SK-N-SH treated with all-trans-retinoic acid at 6 μM for 48 hours (cell line): ENCODE measurements at regions not wholly inside any gene's neighbourhood (a gene's known extent, or its start where the extent isn't known, plus 50 kb on each side); places are given as distances from the start of the nearest gene placed in this dataset.

Experiments
- ATAC-seq: fragments of 200-7000 bp; cut with Tn5 transposase; 3 replicates; pipeline ENCODE4 v1.9.1; 2020; ENCODE audit warnings: mild to moderate bottlenecking, moderate library complexity
- ARNTL ChIP-seq: fragments of 450-650 bp; formaldehyde crosslinking; IDR thresholded peaks from 2 replicates; pipeline ENCODE4 v1.5.0; 2020; ENCODE audit warnings: low read depth, mild to moderate bottlenecking, moderate library complexity, borderline replicate concordance
- BACH2 ChIP-seq: fragments of 250-450 bp; sonication (Bioruptor Pico); IDR thresholded peaks from 2 replicates; pipeline ENCODE4 v1.9.0; 2021; ENCODE audit warnings: mild to moderate bottlenecking, borderline replicate concordance
- CREB5 ChIP-seq: fragments of 250-450 bp; sonication (Bioruptor Pico); IDR thresholded peaks from 2 replicates; pipeline ENCODE4 v1.5.1; 2020; ENCODE audit warnings: low read depth, mild to moderate bottlenecking, moderate library complexity
- CSDC2 ChIP-seq: fragments of 250-450 bp; sonication (Bioruptor Pico); IDR thresholded peaks from 2 replicates; pipeline ENCODE4 v1.5.0; 2020; ENCODE audit warnings: mild to moderate bottlenecking, moderate library complexity
- ESRRG ChIP-seq: fragments of 250-450 bp; sonication (Bioruptor Pico); IDR thresholded peaks from 2 replicates; pipeline ENCODE4 v1.6.1; 2021; ENCODE audit warnings: mild to moderate bottlenecking
- GLIS3 ChIP-seq: fragments of 250-450 bp; sonication (Bioruptor Pico); IDR thresholded peaks from 2 replicates; pipeline ENCODE4 v1.5.0; 2020; ENCODE audit warnings: mild to moderate bottlenecking, moderate library complexity
- ISL1 ChIP-seq: fragments of 250-450 bp; sonication (Bioruptor Pico); IDR thresholded peaks from 2 replicates; pipeline ENCODE4 v2.1.2; 2022; ENCODE audit warnings: mild to moderate bottlenecking, moderate library complexity
- OSR1 ChIP-seq: fragments of 250-450 bp; sonication (Bioruptor Pico); IDR thresholded peaks from 2 replicates; pipeline ENCODE4 v1.8.0; 2022; ENCODE audit warnings: moderate library complexity, mild to moderate bottlenecking, inconsistent platforms
- PATZ1 ChIP-seq: fragments of 250-450 bp; sonication (Bioruptor Pico); IDR thresholded peaks from 2 replicates; pipeline ENCODE4 v1.8.0; 2020; ENCODE audit warnings: mild to moderate bottlenecking, moderate library complexity, borderline replicate concordance
- POU6F1 ChIP-seq: fragments of 250-450 bp; sonication (Bioruptor Pico); IDR thresholded peaks from 2 replicates; pipeline ENCODE4 v1.8.0; 2021; ENCODE audit warnings: low read depth, mild to moderate bottlenecking, moderate library complexity, borderline replicate concordance
- PPARA ChIP-seq: fragments of 250-450 bp; sonication (Bioruptor Pico); IDR thresholded peaks from 2 replicates; pipeline ENCODE4 v1.5.0; 2020; ENCODE audit warnings: mild to moderate bottlenecking, borderline replicate concordance
- SNAI2 ChIP-seq: fragments of 250-450 bp; sonication (Bioruptor Pico); IDR thresholded peaks from 2 replicates; pipeline ENCODE4 v1.5.0; 2020; ENCODE audit warnings: mild to moderate bottlenecking, moderate library complexity
- TCF4 ChIP-seq: fragments of 250-450 bp; sonication (Bioruptor Pico); IDR thresholded peaks from 2 replicates; pipeline ENCODE4 v1.8.0; 2021; ENCODE audit warnings: mild to moderate bottlenecking, moderate library complexity, borderline replicate concordance
- TOX ChIP-seq: fragments of 250-450 bp; sonication (Bioruptor Pico); IDR thresholded peaks from 2 replicates; pipeline ENCODE4 v1.8.0; 2021; ENCODE audit warnings: mild to moderate bottlenecking, moderate library complexity, borderline replicate concordance
- TSHZ2 ChIP-seq: fragments of 250-450 bp; sonication (Bioruptor Pico); IDR thresholded peaks from 2 replicates; pipeline ENCODE4 v1.5.0; 2020; ENCODE audit warnings: mild to moderate bottlenecking, moderate library complexity
- ZC3H10 ChIP-seq: fragments of 250-450 bp; sonication (Bioruptor Pico); IDR thresholded peaks from 2 replicates; pipeline ENCODE4 v1.5.1; 2021; ENCODE audit warnings: mild to moderate bottlenecking, moderate library complexity
- ZFP3 ChIP-seq: fragments of 250-450 bp; sonication (Bioruptor Pico); IDR thresholded peaks from 2 replicates; pipeline ENCODE4 v1.5.0; 2020; ENCODE audit warnings: mild to moderate bottlenecking, moderate library complexity
- ZNF70 ChIP-seq: fragments of 450-650 bp; formaldehyde crosslinking; IDR thresholded peaks from 2 replicates; pipeline ENCODE4 v1.5.0; 2020; ENCODE audit warnings: mild to moderate bottlenecking, moderate library complexity
- ZNF8 ChIP-seq: fragments of 450-650 bp; formaldehyde crosslinking; IDR thresholded peaks from 2 replicates; pipeline ENCODE4 v1.5.0; 2020; ENCODE audit warnings: mild to moderate bottlenecking, moderate library complexity

DNA sequence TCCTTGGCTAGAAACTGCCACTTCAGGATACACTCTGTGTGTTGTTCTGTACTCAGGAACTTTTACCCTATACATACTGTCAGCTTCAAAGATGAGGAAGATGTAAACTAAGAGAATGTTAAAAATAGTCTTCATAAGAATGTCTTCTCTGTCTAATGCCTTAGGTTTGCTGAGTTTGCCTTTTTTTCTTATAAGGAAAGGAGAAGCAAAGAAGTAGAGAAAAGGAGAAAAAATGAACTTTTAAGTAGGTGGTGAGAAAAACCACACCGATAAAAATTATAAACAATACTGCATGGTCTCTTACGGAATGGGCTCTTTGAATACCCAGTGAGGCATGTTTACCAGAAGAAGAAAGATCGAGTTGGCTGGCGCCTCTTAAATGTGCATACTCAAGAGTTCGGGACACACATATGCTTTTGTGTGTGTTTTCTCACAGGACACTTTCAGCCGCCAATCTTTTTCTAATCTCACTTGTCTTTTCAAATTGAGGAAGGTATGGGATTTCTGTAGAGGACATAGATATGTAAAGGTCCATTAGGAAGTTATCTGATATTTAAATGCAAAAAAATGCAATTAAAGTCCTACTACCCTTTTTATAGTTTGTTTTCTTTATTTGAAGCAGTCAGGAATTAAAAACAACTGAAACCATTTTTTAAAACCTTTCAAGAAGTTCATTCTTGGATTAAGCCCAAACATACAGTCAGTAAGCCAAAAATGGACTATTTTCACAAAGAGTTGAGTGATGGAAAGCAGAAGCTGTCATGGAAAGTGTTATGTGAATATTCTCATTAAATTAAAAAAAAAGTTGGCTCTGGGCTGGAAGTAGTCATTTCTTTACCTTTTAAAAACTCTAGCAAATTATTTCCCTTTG lies 100.6 kb upstream of the MDFIC start:
- no peak for ATAC-seq
- no peak for TF ChIP-seq ZNF8 (CRISPR knock-in tag)
- TF ChIP-seq TSHZ2 (CRISPR knock-in tag), result no peak
- no peak for TF ChIP-seq ZNF70 (CRISPR knock-in tag)
- no peak for TF ChIP-seq GLIS3 (CRISPR knock-in tag)
- TF ChIP-seq ESRRG, result no peak
- TF ChIP-seq POU6F1 (CRISPR knock-in tag), result no peak
- no peak for TF ChIP-seq ZFP3 (CRISPR knock-in tag)
- TF ChIP-seq PPARA (CRISPR knock-in tag), result no peak
- TF ChIP-seq BACH2 (CRISPR knock-in tag), result no peak
- TF ChIP-seq ZC3H10 (CRISPR knock-in tag), result no peak
- TF ChIP-seq ISL1, result no peak
- TF ChIP-seq TOX, result no peak
- no peak for TF ChIP-seq OSR1 (CRISPR knock-in tag)
- no peak for TF ChIP-seq PATZ1 (CRISPR knock-in tag)
- TF ChIP-seq TCF4 (CRISPR knock-in tag), result no peak
- no peak for TF ChIP-seq SNAI2 (CRISPR knock-in tag)

- TF ChIP-seq ISL1 (no peak), TSHZ2 (CRISPR knock-in tag) (no peak)
- TF ChIP-seq, all 23 proteins: peak for 0
- no peak for ATAC-seq
These were observed 99.8 kb upstream of the MDFIC start for GRCh38 chr7:114822131-114822530.

DNA sequence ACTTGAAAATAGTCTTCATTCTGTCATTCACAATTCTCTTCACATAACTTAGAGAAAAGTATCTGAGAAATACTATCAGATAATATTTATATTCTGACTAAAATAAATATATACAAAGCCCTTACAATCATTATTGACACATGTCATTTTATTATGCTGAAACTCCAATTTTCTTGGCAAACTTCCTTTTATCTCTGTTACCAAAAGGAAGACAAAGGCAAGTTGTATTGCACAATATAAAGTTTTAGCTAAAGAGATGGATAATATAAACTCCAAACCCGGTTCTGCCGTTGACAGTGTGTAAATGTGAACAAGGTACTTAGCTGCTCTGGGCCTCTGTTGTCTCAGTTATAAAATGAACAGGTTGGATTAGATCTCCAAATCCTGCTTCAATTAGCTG lies 99.0 kb upstream of the MDFIC start:
- TF ChIP-seq ARNTL (CRISPR knock-in tag) (no peak), OSR1 (CRISPR knock-in tag) (no peak), TSHZ2 (CRISPR knock-in tag) (no peak), ESRRG (no peak), PATZ1 (CRISPR knock-in tag) (no peak), CSDC2 (CRISPR knock-in tag) (no peak), ZNF8 (CRISPR knock-in tag) (no peak), CREB5 (no peak), BACH2 (CRISPR knock-in tag) (no peak), ZC3H10 (CRISPR knock-in tag) (no peak), GLIS3 (CRISPR knock-in tag) (no peak), TOX (no peak)
- no peak for ATAC-seq
